HG03460 (cell line): ENCODE measurements at regions not wholly inside any gene's neighbourhood (a gene's known extent, or its start where the extent isn't known, plus 50 kb on each side); places are given as distances from the start of the nearest gene placed in this dataset.
"Not testable (repeated sequence)": the region's sequence is repeated elsewhere in the genome, so short reads cannot be mapped to it uniquely, and the experiment has no call there.

ENCODE experiments used
- ATAC-seq: cut with Tn5 transposase; IDR thresholded peaks from one replicate; pipeline ENCODE4 v1.9.1; 2021; ENCODE audit not compliant: unreplicated experiment

- ATAC-seq = no peak
These were observed 319.6 kb downstream of the ZNF326 start for GRCh38 chr1:90314533-90314932.

GRCh38 chr1:90313778-90314177, 318.9 kb downstream of the ZNF326 start:
- no peak for ATAC-seq

- no peak for ATAC-seq
These were observed 314.9 kb downstream of the ZNF326 start for GRCh38 chr1:90309806-90310205.

- no peak for ATAC-seq
These were observed 313.5 kb downstream of the ZNF326 start for GRCh38 chr1:90308421-90308820.

- ATAC-seq = no peak
These were observed 310.7 kb downstream of the ZNF326 start for GRCh38 chr1:90305577-90305976.

GRCh38 chr1:90296327-90296726, 301.4 kb downstream of the ZNF326 start:
- no peak for ATAC-seq

- ATAC-seq = no peak
These were observed 300.6 kb downstream of the ZNF326 start for GRCh38 chr1:90295534-90295933.

GRCh38 chr1:90291431-90292216, 296.7 kb downstream of the ZNF326 start:
- ATAC-seq = no peak

GRCh38 chr1:90282811-90283210, 287.9 kb downstream of the ZNF326 start:
- ATAC-seq = no peak

- ATAC-seq = not testable (repeated sequence)
These were observed 287.0 kb downstream of the ZNF326 start for GRCh38 chr1:90281886-90282285.

- no peak for ATAC-seq
These were observed 282.4 kb downstream of the ZNF326 start for GRCh38 chr1:90277270-90277669.

GRCh38 chr1:90274376-90274775, 279.5 kb downstream of the ZNF326 start:
- ATAC-seq = no peak

GRCh38 chr1:90273241-90273774, 278.4 kb downstream of the ZNF326 start:
- no peak for ATAC-seq

- no peak for ATAC-seq
These were observed 267.9 kb downstream of the ZNF326 start for GRCh38 chr1:90262791-90263190.

GRCh38 chr1:90262286-90262685, 267.4 kb downstream of the ZNF326 start:
- ATAC-seq = no peak

- ATAC-seq = no peak
These were observed 251.2 kb downstream of the ZNF326 start for GRCh38 chr1:90246069-90246468.

- ATAC-seq = no peak
These were observed 241.6 kb downstream of the ZNF326 start for GRCh38 chr1:90236493-90236892.

- ATAC-seq = no peak
These were observed 228.5 kb downstream of the ZNF326 start for GRCh38 chr1:90223401-90223800.

- ATAC-seq = no peak
These were observed 226.2 kb downstream of the ZNF326 start for GRCh38 chr1:90220941-90221693.

GRCh38 chr1:90220496-90220895, 225.6 kb downstream of the ZNF326 start:
- ATAC-seq = no peak

- not testable (repeated sequence) for ATAC-seq
These were observed 224.4 kb downstream of the ZNF326 start for GRCh38 chr1:90219166-90219871.
